Islet precursor cell (in vitro differentiated cells): ENCODE measurements at regions not wholly inside any gene's neighbourhood (a gene's known extent, or its start where the extent isn't known, plus 50 kb on each side); places are given as distances from the start of the nearest gene placed in this dataset.

Source experiments
- DNase-seq: peaks from one replicate; pipeline ENCODE4 v3.0.0-alpha.2; 2018

GRCh38 chr10:92747066-92747465 is 57.3 kb downstream of the HHEX start:
- DNase-seq = no peak

- DNase-seq = no peak
Measured at GRCh38 chr10:92747600-92747999, 57.8 kb downstream of the HHEX start.

GRCh38 chr10:92750791-92751533 is 61.2 kb downstream of the HHEX start:
- DNase-seq = no peak

GRCh38 chr10:92751534-92751811 is 61.7 kb downstream of the HHEX start:
- DNase-seq = no peak

GRCh38 chr10:92751827-92752226 is 62.1 kb downstream of the HHEX start:
- DNase-seq = no peak

GRCh38 chr10:92753865-92754264 is 64.1 kb downstream of the HHEX start:
- DNase-seq = no peak

- DNase-seq = no peak
Measured at GRCh38 chr10:92755725-92756124, 66.0 kb downstream of the HHEX start.

GRCh38 chr10:92756201-92757065 is 66.7 kb downstream of the HHEX start:
- no peak for DNase-seq

GRCh38 chr10:92757066-92757710 is 67.4 kb downstream of the HHEX start:
- DNase-seq = peak; percentile 72

GRCh38 chr10:92757711-92758104 is 68.0 kb downstream of the HHEX start:
- DNase-seq = no peak

GRCh38 chr10:92758594-92758993 is 68.8 kb downstream of the HHEX start:
- no peak for DNase-seq

- no peak for DNase-seq
Measured at GRCh38 chr10:92760609-92761008, 70.9 kb downstream of the HHEX start.

GRCh38 chr10:92761571-92761970 is 71.8 kb downstream of the HHEX start:
- DNase-seq = no peak

- DNase-seq = no peak
Measured at GRCh38 chr10:92763634-92764155, 73.9 kb downstream of the HHEX start.

GRCh38 chr10:92766451-92766850 is 76.7 kb downstream of the HHEX start:
- DNase-seq = no peak

- DNase-seq = no peak
Measured at GRCh38 chr10:92768104-92768503, 78.3 kb downstream of the HHEX start.

- no peak for DNase-seq
Measured at GRCh38 chr10:92773776-92774175, 74.5 kb upstream of the EXOC6 start.

GRCh38 chr10:92778091-92778490 is 70.2 kb upstream of the EXOC6 start:
- DNase-seq = no peak

- no peak for DNase-seq
Measured at GRCh38 chr10:92785118-92785517, 63.2 kb upstream of the EXOC6 start.

- DNase-seq = no peak
Measured at GRCh38 chr10:92787557-92788152, 60.7 kb upstream of the EXOC6 start.

- DNase-seq = no peak
Measured at GRCh38 chr10:92789067-92789466, 59.3 kb upstream of the EXOC6 start.

GRCh38 chr10:92789786-92790185 is 58.5 kb upstream of the EXOC6 start:
- no peak for DNase-seq

GRCh38 chr10:92790440-92790839 is 57.9 kb upstream of the EXOC6 start:
- DNase-seq = no peak
